ENCODE measurements at regions not wholly inside any gene's neighbourhood (a gene's known extent, or its start where the extent isn't known, plus 50 kb on each side); places are given as distances from the start of the nearest gene placed in this dataset.
"Not testable (repeated sequence)": the region's sequence is repeated elsewhere in the genome, so short reads cannot be mapped to it uniquely, and the experiment has no call there.

DNA sequence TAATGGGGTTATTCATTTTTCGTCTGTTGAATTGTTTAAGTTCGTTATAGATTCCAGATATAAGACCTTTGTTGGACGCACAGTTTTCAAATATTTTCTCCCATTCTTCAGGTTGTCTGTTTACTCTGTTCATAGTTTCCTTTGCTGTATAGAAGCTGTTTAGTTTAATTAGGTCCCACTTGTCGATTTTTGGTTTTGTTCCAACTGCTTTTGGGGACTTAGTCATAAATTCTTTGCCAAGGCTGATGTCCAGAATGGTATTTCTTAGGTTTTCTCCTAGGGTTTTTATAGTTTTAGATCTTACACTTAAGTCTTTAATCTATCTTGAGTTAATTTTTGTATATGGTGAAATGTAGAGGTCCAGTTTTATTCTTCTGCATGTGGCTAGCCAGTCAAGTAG is 58.9 kb upstream of the ZNF280D start:
- no peak for TF ChIP-seq CTCF (IDR thresholded peaks at IDR 0.05; ENCODE audit: insufficient read depth, low read length, poor library complexity, severe bottlenecking)
- no peak for DNase-seq (ENCODE audit: low read depth)
- Histone ChIP-seq H3K36me3 (ENCODE audit: control insufficient read depth, insufficient read depth, low read length) (no peaks in the 10 kb centered on the region), H3K27me3 (ENCODE audit: control insufficient read depth, insufficient read depth, low read length) (no peaks in the 10 kb centered on the region), H3K4me3 (ENCODE audit: low read depth, low read length) (no peak overlapping the region)

DNA sequence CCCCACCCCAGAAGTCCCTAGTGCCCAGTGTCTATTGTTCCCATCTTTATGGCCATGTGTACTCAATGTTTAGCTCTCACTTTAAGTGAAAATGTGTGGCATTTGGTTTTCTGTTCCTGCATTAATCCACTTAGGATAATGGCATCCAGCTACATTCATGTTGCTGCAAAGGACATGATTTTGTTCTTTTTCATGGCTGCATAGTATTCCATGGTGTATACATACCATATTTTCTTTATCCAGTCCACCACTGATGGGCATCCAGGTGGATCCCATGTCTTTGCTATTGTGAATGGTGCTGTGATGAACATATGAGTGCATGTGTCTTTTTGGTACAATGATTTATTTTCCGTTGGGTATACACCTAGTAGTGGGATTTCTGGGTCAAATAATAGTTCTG is 58.2 kb upstream of the ZNF280D start:
- not testable (repeated sequence) for H3K36me3 ChIP-seq (ENCODE audit: control insufficient read depth, insufficient read depth, low read length); H3K4me3 ChIP-seq (ENCODE audit: low read depth, low read length); DNase-seq (ENCODE audit: low read depth); H3K27me3 ChIP-seq (ENCODE audit: control insufficient read depth, insufficient read depth, low read length)

GRCh38 chr15:56788359-56788758 is 55.0 kb upstream of the ZNF280D start:
- no peak for TF ChIP-seq CTCF (IDR thresholded peaks at IDR 0.05; ENCODE audit: insufficient read depth, low read length, poor library complexity, severe bottlenecking)
- Histone ChIP-seq H3K4me3 (ENCODE audit: low read depth, low read length) (no peak overlapping the region), H3K27me3 (ENCODE audit: control insufficient read depth, insufficient read depth, low read length) (no peaks in the 10 kb centered on the region), H3K36me3 (ENCODE audit: control insufficient read depth, insufficient read depth, low read length) (no peaks in the 10 kb centered on the region)
- DNase-seq (ENCODE audit: low read depth), result no peak

GRCh38 chr15:56786966-56787365 is 53.7 kb upstream of the ZNF280D start:
- TF ChIP-seq CTCF (IDR thresholded peaks at IDR 0.05; ENCODE audit: insufficient read depth, low read length, poor library complexity, severe bottlenecking), result no peak
- no peak for DNase-seq (ENCODE audit: low read depth)
- no peaks in the 10 kb centered on the region for H3K36me3 ChIP-seq (ENCODE audit: control insufficient read depth, insufficient read depth, low read length)

GRCh38 chr15:56783857-56784661 is 50.8 kb upstream of the ZNF280D start:
- Histone ChIP-seq H3K27me3 (ENCODE audit: control insufficient read depth, insufficient read depth, low read length) (no peaks in the 10 kb centered on the region), H3K4me3 (ENCODE audit: low read depth, low read length) (no peak overlapping the region), H3K36me3 (ENCODE audit: control insufficient read depth, insufficient read depth, low read length) (no peaks in the 10 kb centered on the region)
- no peak for TF ChIP-seq CTCF (IDR thresholded peaks at IDR 0.05; ENCODE audit: insufficient read depth, low read length, poor library complexity, severe bottlenecking)
- no peak for DNase-seq (ENCODE audit: low read depth)

More at GRCh38 chr15:56786966-56787365, 53.7 kb upstream of the ZNF280D start:
- Histone ChIP-seq H3K27me3 (ENCODE audit: control insufficient read depth, insufficient read depth, low read length) (no peaks in the 10 kb centered on the region), H3K4me3 (ENCODE audit: low read depth, low read length) (no peak overlapping the region)

GRCh38 chr15:56783156-56783856 is 50.0 kb upstream of the ZNF280D start:
- no peak for TF ChIP-seq CTCF (IDR thresholded peaks at IDR 0.05; ENCODE audit: insufficient read depth, low read length, poor library complexity, severe bottlenecking)
- DNase-seq (ENCODE audit: low read depth), result no peak
- no peaks in the 10 kb centered on the region for H3K36me3 ChIP-seq (ENCODE audit: control insufficient read depth, insufficient read depth, low read length)
- no peak overlapping the region for H3K4me3 ChIP-seq (ENCODE audit: low read depth, low read length)
- H3K27me3 ChIP-seq (ENCODE audit: control insufficient read depth, insufficient read depth, low read length), result no peaks in the 10 kb centered on the region
